HCT116 (cell line): ENCODE measurements at regions not wholly inside any gene's neighbourhood (a gene's known extent, or its start where the extent isn't known, plus 50 kb on each side); places are given as distances from the start of the nearest gene placed in this dataset.

ENCODE experiments used
- CTCF ChIP-seq, 3 experiments: fragments of 200-600 bp in 1 of 3; sonication (generic) in 1 of 3; IDR thresholded peaks in 2 of 3; conservative IDR thresholded peaks in 1 of 3; 2 replicates each; pipeline ENCODE4 v1.5.1; 2012 to 2017; ENCODE audit warnings: low read depth in 2 of 3, low read length in 2 of 3, antibody characterized with exemption in 1 of 3, borderline replicate concordance in 1 of 3, control low read depth in 1 of 3, mild to moderate bottlenecking in 1 of 3, mixed read lengths in 1 of 3, mixed run types in 1 of 3, moderate library complexity in 1 of 3; ENCODE audit not compliant: insufficient read depth in 1 of 3
- EGR1 ChIP-seq: IDR thresholded peaks from 2 replicates; pipeline ENCODE4 v1.6.1; 2012; ENCODE audit warnings: low read depth
- POLR2AphosphoS5 ChIP-seq: IDR thresholded peaks from 2 replicates; pipeline ENCODE4 v1.6.1; 2011; ENCODE audit warnings: mild to moderate bottlenecking, low read depth, low read length, moderate library complexity
- RAD21 ChIP-seq: IDR thresholded peaks from 2 replicates; pipeline ENCODE4 v1.6.1; 2012; ENCODE audit warnings: low read depth, mild to moderate bottlenecking
- TCF7L2 ChIP-seq: IDR thresholded peaks from 2 replicates; pipeline ENCODE4 v1.7.0; 2011; ENCODE audit warnings: borderline replicate concordance, inconsistent platforms; ENCODE audit not compliant: insufficient read depth, insufficient read length; ENCODE audit errors: extremely low read depth
- TF ChIP-seq, protein P1 (sequence below): IDR thresholded peaks from 2 replicates; pipeline ENCODE4 v1.6.1; 2012

DNA sequence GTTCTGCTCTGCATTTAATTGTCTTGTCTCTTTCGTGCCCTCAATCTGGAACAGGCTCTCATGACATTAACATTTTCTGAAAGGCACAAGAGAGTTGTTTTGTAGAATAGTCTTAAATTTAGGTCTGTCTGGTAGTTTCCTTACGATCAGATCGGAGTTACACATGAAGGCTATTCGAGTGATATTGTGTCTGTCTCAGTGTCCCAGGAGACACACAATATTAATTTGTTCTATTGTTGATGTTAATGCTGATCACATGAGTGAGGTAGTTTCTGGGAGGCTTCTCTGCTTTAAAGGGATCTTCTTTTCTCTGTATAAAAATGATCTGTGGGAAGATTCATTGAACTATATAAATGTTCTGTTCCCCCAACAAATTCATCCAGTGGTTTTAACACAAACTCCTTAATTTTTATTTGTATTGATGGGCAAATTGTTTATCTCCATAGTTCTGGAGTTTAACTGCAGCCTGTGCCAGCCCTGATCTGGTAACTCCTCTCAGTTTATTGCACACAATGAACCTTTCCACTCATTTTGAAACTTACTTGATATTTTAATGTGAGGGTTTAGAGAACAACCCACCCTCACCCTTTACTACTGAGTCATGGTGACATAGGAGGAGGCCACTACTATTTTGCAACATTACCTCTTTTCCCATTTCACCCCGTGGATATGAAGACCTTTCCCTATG, 223.0 kb downstream of the CBLN4 start:
- TF ChIP-seq CTCF (IDR thresholded peaks at IDR 0.05 in 2 of 3, conservative IDR thresholded peaks at IDR 0.05 in 1 of 3; ENCODE audit: borderline replicate concordance in 1 of 3, insufficient read depth in 1 of 3, low read depth in 2 of 3, low read length in 2 of 3) (no peak), POLR2AphosphoS5 (no peak), TCF7L2 (no peak), RAD21 (no peak), EGR1 (no peak)
- TF ChIP-seq, protein P1, sequence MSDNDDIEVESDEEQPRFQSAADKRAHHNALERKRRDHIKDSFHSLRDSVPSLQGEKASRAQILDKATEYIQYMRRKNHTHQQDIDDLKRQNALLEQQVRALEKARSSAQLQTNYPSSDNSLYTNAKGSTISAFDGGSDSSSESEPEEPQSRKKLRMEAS = no peak
